Head of caudate nucleus (tissue), 42 donors: ENCODE measurements at regions not wholly inside any gene's neighbourhood (a gene's known extent, or its start where the extent isn't known, plus 50 kb on each side); places are given as distances from the start of the nearest gene placed in this dataset.

Source experiments
- DNase-seq, 42 donors: peaks; one replicate each; pipeline versions ENCODE4 v3.0.0 to v3.0.0-alpha.2; 2020 to 2021; ENCODE audit warnings: mixed read lengths in 7 of 42
- intact Hi-C: fragments of 100-400 bp; cut with DNase I; formaldehyde crosslinking; loops from one replicate; pipeline ENCODE4 v1.15.0; 2022

DNA sequence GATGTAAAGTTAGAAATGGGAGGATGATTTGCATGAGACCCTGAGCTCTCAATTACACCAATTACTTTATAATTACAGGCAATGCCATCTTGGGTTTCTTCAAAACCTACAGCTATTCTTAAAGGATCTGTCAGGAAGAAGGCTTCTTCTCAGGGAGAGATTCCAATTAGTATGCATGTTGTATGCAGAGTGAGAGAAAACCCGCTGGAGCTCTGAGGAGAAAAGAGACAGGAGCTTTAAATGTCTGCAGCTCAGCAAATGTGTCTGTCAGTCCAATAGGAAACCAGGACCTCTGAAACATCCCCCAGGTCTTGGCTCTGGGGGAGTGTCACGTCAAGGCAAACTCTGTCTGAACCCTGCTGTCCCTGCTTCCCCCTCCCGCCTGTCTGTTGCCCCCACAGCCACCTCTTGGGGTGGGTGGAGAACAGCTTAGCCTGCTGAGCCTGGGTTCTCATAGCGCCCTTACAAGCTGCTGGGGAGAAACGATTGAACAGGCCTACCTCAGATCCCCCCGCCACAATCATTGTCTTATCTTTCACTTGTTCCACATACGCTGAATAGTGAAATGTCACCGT, 140.2 kb downstream of the SPATA19 start:
- intact Hi-C loops = no loop called here

DNA sequence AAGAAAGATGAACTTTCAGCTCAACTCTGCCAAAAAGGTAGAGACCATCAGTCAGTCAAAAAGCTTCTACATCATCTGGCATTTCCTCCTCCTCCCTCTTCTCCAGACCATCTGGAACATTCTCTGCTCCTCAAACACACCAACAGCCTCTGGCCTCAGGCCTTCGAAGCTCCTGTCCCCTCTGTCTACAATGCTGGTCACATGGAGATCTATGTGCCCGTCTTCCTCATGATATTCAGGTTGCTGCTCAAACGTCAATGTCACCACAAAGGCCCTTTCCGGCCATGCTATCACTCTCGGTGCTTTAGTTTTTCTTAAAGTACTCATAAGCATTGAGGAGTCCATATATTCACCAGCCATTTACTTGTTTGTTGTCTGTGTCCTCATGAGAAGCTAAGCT, 146.2 kb downstream of the SPATA19 start:
- intact Hi-C loops = no loop called here
- DNase-seq = no peak

More for the DNA sequence above, 140.2 kb downstream of the SPATA19 start:
- DNase-seq = peak in 7 of 42 donors; percentile 13 to 52 (median 16)

DNA sequence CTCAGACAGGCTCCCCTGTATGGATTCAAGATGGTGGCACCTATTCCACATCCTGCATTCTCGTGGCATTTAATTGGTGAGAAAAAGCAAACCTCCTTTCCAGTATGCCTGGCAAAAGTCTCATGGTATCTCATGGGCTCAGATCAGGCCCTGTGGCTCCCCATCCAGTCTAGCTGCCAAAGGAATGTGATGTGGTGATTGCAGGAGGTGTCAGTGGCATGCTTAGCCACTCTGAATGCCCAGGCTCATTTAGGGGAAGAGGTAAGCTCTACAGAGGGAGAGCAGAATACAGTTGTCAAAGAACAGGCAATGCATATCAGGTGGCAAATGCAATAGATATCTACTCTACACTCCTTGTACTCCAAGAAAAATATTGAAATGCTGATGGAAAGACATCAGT, 146.7 kb downstream of the SPATA19 start:
- intact Hi-C loops = no loop called here
- DNase-seq = no peak

DNA sequence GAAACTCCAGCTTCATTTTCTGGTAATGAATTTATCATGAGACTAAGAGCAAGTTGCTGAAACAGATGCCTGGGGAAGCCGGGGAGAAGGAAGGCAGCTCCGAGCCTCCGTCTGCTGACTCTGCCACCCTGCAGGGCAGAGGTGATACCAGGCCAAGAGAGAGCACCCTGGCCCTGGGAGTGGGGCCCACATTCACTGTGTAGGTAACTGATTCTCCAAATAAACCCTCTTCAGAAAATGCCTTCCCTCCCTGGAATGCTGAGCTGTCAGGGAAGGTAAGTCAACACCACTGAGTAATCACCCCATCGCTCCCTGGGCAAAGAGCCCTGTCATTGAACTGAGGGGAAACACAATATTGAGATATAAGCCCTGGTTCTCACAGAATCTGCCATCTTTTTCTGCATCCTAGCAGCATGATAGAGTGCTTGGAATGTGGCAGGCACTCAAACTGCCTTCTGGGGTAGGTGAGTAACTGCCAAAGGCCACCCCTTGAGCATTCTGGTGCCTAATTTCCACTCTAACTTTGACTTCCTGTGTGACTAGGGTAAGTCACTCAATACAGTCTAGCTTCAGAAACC, 147.6 kb downstream of the SPATA19 start:
- no peak for DNase-seq
- intact Hi-C loops = no loop called here

DNA sequence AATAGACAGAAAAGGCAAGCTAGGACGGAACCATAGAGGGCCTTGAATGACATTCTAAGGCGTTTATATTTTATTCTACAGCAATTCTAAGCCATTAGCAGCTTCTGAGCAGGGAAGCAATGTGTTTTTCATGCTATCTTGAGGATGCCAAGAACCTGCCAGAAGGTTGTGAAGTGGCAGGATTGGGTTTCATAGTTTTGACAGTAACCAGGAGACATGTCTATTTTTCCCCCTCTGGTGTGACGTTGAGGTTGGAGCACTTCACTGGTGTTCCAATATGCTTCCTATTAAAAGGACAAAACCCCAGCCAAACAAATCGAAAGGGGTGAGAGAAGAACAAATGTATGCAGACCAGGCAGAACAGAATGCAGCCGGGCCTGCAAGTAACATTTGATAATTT, 148.2 kb downstream of the SPATA19 start:
- intact Hi-C loops = no loop called here
- no peak for DNase-seq

DNA sequence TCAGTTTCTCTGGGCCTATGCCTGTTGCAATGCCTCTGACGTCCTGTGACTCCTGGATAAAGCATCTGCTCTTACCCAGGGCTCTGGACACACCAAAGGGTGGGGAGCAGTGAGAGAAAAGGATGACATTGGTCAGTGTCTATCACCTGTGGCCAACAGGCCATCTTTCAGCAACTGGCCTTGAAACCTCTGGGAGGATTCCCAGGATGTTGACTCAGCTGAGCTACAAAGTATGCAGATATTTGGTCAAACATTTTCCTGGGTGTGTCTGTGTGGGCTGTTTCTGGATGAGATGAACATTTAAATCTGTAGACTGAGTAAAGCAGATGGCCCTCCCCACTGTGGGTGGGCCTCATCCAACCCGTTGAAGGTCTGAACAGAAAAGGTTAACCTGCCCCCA, 149.9 kb downstream of the SPATA19 start:
- intact Hi-C loops = no loop called here

DNA sequence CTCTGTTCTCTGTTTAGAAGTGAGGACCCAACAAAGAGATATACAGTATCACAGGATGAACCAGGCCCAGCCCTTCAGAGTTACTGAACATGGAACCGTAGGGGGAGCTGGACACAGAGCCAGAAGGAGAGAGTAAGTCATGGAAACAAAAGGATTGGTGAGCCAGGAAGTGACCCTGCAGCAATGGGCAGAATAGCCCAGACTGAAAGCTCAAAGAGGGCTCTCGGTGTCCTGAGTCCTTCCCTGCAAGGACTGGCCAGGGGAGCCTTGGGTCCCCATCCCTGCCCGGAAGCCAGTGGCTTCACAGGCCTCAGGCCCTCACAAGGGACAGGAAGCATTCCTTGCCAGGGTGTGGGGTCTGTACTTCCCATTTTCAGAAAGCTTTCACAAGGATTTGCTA, 150.6 kb downstream of the SPATA19 start:
- intact Hi-C loops = no loop called here
- no peak for DNase-seq

More for the DNA sequence above, 149.9 kb downstream of the SPATA19 start:
- DNase-seq = no peak

DNA sequence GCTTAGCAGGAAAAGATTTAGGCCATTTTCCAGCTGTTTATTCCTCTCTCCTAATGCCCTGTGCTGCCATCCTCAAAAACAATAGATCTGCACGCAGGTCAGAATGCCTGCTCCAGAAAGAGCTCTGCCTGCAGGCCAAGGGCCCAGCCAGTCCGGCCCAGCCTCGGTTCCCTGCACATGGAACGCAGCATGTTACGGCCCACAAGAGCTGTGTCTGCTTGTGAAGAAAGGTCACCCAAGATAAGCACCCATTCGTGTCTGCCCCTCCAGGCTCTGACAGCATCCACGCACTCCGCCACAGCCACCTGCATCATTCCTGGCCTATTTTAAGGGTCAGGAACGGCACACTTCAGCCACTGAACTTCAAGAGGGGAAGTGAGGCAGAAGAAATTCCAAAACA, 152.2 kb downstream of the SPATA19 start:
- DNase-seq = no peak
- intact Hi-C loops = no loop called here

DNA sequence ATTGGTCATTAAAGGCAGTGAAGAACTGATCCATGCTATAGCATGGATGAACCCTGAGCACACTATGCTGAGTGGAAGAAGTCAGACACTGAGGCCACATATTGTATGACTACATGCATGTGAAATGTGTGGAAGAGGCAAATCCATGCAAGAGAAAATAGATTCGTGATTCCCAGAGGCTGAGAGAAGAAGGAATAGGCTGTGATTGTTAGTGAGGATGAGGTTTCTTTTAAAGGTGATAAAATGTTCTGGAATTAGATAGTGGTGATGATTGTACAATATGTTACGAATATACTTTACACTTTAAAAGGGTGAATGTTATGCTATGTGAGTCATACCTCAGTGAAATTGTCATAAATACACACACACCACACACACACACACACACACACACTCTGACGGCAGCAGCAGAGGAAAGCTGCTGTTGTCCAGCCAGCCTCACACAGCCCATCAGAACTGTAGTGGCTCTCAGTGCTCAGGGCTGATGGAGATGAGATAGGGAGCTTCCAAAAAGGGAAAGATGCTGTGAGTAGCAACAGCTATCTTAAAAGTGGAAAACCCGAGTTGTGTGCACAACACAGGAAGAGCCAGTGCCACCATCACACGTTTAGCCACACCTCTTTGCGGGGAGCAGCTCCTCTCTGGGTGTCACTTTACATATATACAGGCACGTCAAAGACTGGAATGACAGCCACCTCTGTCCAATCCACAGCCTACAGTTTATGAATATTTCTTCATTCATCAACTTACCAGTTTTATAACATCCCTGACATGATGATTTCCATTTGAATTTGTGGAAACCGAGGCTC, 153.0 kb downstream of the SPATA19 start:
- intact Hi-C loops = no loop called here

DNA sequence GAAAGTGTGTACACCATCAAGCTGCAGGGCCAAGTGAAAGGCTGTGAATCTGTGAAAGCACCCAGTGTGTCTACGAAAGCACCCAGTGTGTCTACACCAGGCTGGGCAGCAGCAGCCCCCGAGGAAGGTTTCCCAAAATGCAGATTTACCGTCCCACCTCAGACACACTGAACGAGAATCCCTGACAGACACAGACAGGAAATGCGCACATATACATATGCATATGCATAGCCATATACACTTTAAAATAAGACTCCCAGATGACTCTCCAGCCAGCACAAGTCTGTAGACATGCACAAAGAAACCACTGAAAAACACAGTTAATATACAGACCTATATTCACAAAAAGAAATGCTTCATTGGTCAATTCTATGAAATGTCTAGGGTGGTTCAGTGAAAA, 155.5 kb upstream of the OPCML start:
- intact Hi-C loops = no loop called here
- DNase-seq = no peak

More for the DNA sequence above, 153.0 kb downstream of the SPATA19 start:
- DNase-seq = peak in 4 of 42 donors; percentile 8 to 48 (median 27)

DNA sequence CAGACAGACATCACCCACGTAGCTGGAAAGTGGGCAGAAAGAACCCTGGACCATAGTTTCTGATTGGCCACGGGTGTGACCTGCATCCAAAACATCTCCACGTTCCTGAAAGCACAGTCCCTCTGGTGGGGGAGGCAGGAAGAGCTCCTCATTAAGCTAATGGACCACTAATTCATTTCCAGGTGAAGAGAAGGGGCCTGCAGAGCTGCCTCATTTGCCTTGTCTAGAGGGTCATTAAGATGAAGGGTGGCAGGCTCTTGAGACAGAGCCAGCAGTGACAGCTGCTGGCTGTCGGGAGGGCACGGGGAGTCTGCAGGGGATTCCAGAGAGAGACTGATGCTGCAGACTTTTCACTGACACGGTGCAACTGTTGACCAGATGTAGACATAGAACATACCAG, 149.6 kb upstream of the OPCML start:
- intact Hi-C loops = no loop called here
- DNase-seq = peak in 1 of 42 donors; percentile 3

DNA sequence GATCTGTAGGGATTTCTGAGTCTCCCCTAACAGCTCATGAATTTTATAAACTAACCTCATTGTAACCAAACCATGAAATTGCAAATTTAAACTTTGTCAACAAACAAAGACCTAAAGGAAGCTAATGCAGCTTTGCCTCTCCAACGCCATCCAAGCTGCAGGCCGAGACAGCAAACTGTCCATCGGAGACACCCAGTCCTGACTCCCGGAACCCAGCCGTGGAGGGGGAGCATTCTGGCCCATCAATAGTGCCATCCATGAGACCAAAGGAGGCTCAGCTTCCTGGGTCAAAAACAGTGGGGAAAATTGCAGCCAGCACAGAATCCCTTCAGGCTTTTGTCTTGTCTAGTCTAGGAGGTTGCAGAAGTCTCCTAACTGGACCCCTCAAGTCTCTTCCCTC, 147.6 kb upstream of the OPCML start:
- no peak for DNase-seq
- intact Hi-C loops = no loop called here

DNA sequence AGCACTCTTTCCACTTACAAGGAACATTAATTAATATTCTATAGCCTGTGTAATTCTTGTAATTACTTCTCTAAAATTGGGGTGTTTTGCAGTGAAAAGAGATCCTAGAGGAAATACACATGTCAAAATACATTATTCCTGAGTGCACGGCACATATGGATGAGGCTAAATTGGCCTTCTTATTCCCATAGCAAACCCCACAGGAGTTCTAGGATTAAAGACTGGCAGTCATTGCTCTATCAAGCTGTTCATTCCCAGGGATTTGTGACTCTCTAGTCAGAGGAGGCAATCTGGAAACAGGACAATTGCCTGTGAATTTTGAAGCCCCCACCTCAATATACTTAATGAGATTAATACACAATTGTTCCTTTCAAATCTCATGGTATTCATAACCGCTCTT, 145.9 kb upstream of the OPCML start:
- DNase-seq = no peak
- intact Hi-C loops = no loop called here

DNA sequence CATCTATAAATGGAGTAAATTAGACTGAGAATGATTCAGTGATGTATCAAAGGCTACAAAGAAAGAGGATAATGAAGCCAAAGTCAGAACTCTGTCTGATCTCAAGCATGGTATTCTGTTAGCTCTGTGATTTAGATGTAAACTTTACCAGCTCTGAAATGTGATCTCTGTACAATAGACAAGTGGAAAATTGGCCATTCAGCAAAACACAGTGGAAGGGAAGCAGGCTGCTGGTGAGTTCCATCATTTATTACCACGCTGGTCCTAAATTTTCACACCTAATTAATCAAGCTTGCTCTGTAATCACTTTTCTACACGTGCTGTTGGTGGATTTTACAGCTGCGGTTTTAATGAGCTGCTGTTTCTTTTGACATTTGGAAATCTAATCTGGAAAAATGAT, 145.1 kb upstream of the OPCML start:
- no peak for DNase-seq
- intact Hi-C loops = no loop called here

DNA sequence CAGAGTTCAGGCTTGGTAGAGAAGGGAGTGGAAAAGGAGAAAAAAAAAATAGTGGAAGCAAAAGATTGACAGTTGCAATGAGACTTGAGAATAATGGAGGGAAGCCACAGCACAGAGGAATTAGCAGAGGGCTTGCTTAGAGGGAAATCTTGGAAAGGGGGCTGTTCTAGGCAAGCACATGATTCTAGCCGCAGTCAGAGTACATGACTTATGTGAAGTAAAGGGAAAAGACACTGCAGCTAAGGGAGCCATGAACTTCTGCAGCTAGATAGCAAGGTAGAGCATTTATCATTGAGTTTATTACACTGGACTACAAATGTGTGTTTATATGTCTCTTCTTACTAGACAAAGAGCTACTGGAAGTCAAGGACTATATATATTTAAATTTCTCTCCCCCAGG, 144.0 kb upstream of the OPCML start:
- intact Hi-C loops = no loop called here
- no peak for DNase-seq

DNA sequence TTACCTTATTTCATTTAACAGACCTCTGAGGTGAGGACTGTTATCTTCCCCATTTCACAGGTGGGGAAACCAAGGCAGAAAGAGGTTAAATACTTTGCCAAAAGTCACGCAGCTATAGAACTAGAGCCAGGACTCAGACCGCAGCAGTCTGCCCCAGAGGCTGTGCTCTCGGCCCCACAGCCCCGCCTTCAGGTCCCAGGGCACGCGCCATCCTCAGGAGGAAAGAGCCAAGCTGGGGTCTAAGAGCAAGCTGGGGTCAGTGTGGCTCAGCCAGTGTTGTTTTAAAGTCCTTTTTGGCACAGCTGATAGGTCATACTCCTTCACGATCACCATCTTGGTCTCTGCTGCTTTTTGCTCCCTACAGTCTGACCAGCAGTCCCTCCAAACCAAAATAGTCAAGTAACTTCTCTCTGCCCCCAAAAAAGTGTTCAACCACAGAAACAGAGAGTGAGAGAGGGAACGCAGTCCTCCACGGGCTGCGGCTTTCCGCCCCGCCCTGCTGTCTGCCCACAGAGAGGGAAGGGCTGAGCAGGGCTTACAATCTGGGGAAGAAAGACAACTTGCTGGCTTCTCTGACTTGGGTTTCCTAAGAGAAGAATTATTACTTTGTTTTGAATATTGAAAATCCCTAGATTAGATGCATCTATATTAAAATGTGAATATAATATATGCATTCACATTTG, 137.2 kb upstream of the OPCML start:
- intact Hi-C loops = no loop called here
- DNase-seq = no peak

DNA sequence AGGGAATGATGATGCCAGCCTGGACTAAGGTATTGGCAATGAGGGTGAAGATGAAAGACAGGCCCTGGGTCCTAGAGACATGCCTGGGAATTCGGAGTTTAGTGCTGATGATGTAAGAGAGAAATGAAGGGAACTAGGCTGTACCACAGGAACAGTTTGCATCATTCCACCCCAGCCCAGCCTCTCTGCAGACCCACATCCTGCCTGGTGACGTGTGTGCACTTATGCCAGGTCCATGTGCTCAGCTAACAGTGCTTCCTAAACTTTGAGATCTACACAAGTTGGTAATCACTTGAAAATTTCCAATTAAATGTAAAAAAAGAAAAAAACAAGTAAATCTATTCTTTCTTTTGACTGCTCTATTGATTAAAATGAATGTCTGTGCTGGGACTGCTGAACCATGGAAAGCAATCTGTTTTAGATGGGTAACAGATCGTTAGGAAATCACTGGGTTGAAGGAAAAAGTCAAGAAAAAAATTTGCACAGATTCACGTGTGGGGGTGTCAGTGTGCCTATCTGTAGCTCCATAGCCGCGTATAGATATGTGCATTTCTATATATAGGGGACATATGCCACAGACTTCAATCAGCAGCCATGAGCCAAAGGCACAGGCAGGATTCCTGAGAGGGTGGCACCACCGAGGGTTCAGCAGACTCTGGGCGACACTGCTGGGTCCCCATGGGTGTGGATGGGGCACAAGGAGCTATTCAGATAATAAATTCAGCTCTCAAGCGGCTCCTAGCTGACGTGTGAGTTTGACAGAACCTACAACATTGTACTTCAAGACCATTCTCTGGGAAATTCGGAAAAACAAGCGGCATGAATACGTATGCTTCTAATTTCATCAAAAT, 131.1 kb upstream of the OPCML start:
- intact Hi-C loops = no loop called here
- no peak for DNase-seq

DNA sequence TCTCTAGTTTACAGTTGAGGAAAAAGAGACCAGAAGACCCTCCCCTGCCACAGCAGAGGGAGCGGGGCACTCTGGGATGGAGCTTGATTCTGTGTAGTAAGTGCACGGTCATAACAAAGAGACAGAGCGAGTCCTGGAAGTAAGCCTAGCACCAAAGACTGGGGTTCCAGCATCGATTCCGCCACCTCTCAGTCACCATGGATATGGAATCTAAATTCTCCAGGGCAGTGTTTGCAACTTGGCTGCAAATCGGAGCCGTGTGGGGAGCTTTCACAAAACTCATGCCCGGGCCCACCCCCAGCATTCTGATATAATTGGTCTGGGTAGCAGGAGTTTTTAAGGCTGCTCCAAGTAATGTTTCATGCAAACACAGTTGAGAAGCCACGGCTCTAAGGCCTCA, 129.5 kb upstream of the OPCML start:
- intact Hi-C loops = no loop called here
- peak in 23 of 42 donors; percentile 7 to 52 (median 26) for DNase-seq

DNA sequence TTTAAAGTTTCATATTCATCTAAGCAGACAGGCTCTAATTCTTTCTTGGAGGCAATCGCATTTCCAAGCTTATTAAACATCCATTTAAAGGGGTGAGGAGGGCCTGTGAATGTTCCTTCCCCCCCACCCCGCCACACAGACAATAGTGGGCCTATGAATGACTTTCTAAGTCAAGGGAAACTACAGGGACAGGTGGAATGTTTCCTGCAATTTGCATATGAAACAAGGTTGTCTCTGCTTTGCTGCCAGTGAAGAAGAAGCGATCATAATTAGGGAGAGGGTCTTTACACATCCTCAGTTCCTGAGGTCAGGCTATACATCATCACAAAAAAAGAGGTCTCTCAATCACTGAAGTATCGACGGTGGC, 127.9 kb upstream of the OPCML start:
- no peak for DNase-seq
- intact Hi-C loops = no loop called here
